K562 (cell line): ENCODE measurements at regions not wholly inside any gene's neighbourhood (a gene's known extent, or its start where the extent isn't known, plus 50 kb on each side); places are given as distances from the start of the nearest gene placed in this dataset.

Experiments used
- ATAC-seq: fragments of 200-7000 bp; cut with Tn5 transposase; 3 replicates; pipeline ENCODE4 v1.9.1; 2020; ENCODE audit warnings: moderate library complexity
- BruUV-seq: library from RNA; stranded (reverse); fragments of 400-500 nt; replicated peaks from 2 replicates; lab custom pipeline; 2021; lab: Mats Ljungman, UMichigan
- CTCF ChIA-PET: fragments of 300-600 bp; formaldehyde crosslinking; extraction: SDS; loops from one replicate; lab custom pipeline; 2021; ENCODE audit warnings: low intra/inter-chr PET ratio; lab: Yijun Ruan, JAX
- POLR2A ChIA-PET: fragments of 300-600, 350-650 bp; sonication (Branson Sonifier 250); formaldehyde crosslinking; extraction: SDS; loops from one replicate; lab custom pipeline; 2021; ENCODE audit warnings: antibody characterized with exemption, inconsistent platforms; lab: Yijun Ruan, JAX
- DNase-seq, 4 experiments: peaks; one replicate each; pipeline versions ENCODE4 v3.0.0 to v3.0.0-alpha.2; 2011 to 2018; ENCODE audit warnings: low spot score in 3 of 4, mixed read lengths in 3 of 4; ENCODE audit errors: extremely low read depth in 1 of 4
- FAIRE-seq: peaks from 2 replicates; lab custom pipeline; 2011; peaks lifted over from hg19 to GRCh38; lab: Jason Lieb, UNC
- H2AFZ ChIP-seq: 2 replicates; pipeline ENCODE4 v1.6.0; 2011; ENCODE audit warnings: low read depth, low read length, control low read depth, inconsistent platforms
- H3K27ac ChIP-seq: fragments of 200-600 bp; 3 replicates; pipeline ENCODE4 v1.8.0; 2011; ENCODE audit warnings: low read depth, mild to moderate bottlenecking, control low read depth, inconsistent platforms, low read length, moderate library complexity, mixed read lengths; ENCODE audit errors: extremely low read depth
- H3K27me3 ChIP-seq, 2 experiments: fragments of 300-600 bp in 1 of 2; 2 replicates in 1 of 2; 3 replicates in 1 of 2; pipeline versions ENCODE4 v1.6.0 to v1.8.0; 2011; ENCODE audit warnings: inconsistent platforms in 2 of 2, low read length in 2 of 2, mild to moderate bottlenecking in 1 of 2, mixed read lengths in 1 of 2, moderate library complexity in 1 of 2; ENCODE audit not compliant: control insufficient read depth in 2 of 2, insufficient read depth in 2 of 2
- H3K36me3 ChIP-seq: fragments of 300-600 bp; 3 replicates; pipeline ENCODE4 v1.8.0; 2011; ENCODE audit warnings: mild to moderate bottlenecking, low read length, inconsistent platforms; ENCODE audit not compliant: control insufficient read depth, insufficient read depth
- H3K4me1 ChIP-seq, 2 experiments: fragments of 200-600 bp in 1 of 2; replicated peaks in 1 of 2; 2 replicates in 1 of 2; 3 replicates in 1 of 2; pipeline versions ENCODE4 v1.5.1 to v1.8.0; 2011; ENCODE audit warnings: inconsistent platforms in 2 of 2, low read length in 2 of 2, mild to moderate bottlenecking in 1 of 2, mixed read lengths in 1 of 2, moderate library complexity in 1 of 2; ENCODE audit not compliant: control insufficient read depth in 2 of 2, insufficient read depth in 2 of 2
- H3K4me2 ChIP-seq: 2 replicates; pipeline ENCODE4 v1.6.1; 2011; ENCODE audit warnings: low read length, control low read depth, inconsistent platforms, mixed read lengths; ENCODE audit not compliant: insufficient read depth
- H3K4me3 ChIP-seq: fragments of 200-600 bp; sonication (generic), shearing (Covaris generic); 2 replicates; pipeline ENCODE4 v1.5.1; 2016; ENCODE audit warnings: control low read depth, inconsistent platforms
- H3K79me2 ChIP-seq: fragments of 200-600 bp; 3 replicates; pipeline ENCODE4 v1.8.0; 2011; ENCODE audit warnings: low read length, inconsistent platforms; ENCODE audit not compliant: control insufficient read depth, insufficient read depth
- H3K9ac ChIP-seq, 2 experiments: 2 replicates each; pipeline versions ENCODE4 v1.6.0 to v1.6.1; 2011; ENCODE audit warnings: low read depth in 2 of 2, low read length in 2 of 2, control low read depth in 1 of 2, inconsistent platforms in 1 of 2, mild to moderate bottlenecking in 1 of 2, mixed read lengths in 1 of 2; ENCODE audit not compliant: insufficient read depth in 1 of 2
- H3K9me1 ChIP-seq: one replicate; pipeline ENCODE4 v1.6.0; 2011; ENCODE audit warnings: inconsistent platforms, mild to moderate bottlenecking, low read length, moderate library complexity; ENCODE audit not compliant: control insufficient read depth, insufficient read depth
- H3K9me3 ChIP-seq: replicated peaks from 2 replicates; pipeline ENCODE4 v1.5.1; 2011; ENCODE audit warnings: low read depth, low read length, inconsistent platforms; ENCODE audit not compliant: control insufficient read depth, insufficient read depth
- H4K20me1 ChIP-seq: replicated peaks from 2 replicates; pipeline ENCODE4 v1.6.1; 2011; ENCODE audit warnings: low read length, inconsistent platforms, mixed read lengths; ENCODE audit not compliant: control insufficient read depth, insufficient read depth
- BCOR ChIP-seq: fragments of 450-650 bp; IDR thresholded peaks from 2 replicates; pipeline ENCODE4 v1.6.1; 2016
- BRD9 ChIP-seq: fragments of 450-650 bp; IDR thresholded peaks from 2 replicates; pipeline ENCODE4 v1.6.1; 2018; ENCODE audit warnings: low read depth; ENCODE audit not compliant: partially characterized antibody
- HINFP ChIP-seq: fragments of 450-650 bp; conservative IDR thresholded peaks from 2 replicates; pipeline ENCODE4 v1.6.1; 2016; ENCODE audit warnings: missing genetic modification characterization, low read depth, mild to moderate bottlenecking, control low read depth, missing compliant biosample characterization
- IRF9 ChIP-seq: fragments of 450-650 bp; IDR thresholded peaks from 2 replicates; pipeline ENCODE4 v1.6.1; 2016; ENCODE audit warnings: missing biosample characterization, missing genetic modification characterization
- MBD2 ChIP-seq: sonication (generic); IDR thresholded peaks from 2 replicates; pipeline ENCODE4 v1.6.1; 2016; ENCODE audit warnings: low read depth, borderline replicate concordance
- RAD51 ChIP-seq: fragments of 450-650 bp; IDR thresholded peaks from 2 replicates; pipeline ENCODE4 v1.7.1; 2016; ENCODE audit warnings: low read depth, mild to moderate bottlenecking, borderline replicate concordance
- ZNF695 ChIP-seq: fragments of 450-650 bp; formaldehyde crosslinking; IDR thresholded peaks from 2 replicates; pipeline ENCODE4 v1.4.0; 2020; ENCODE audit warnings: mild to moderate bottlenecking, moderate library complexity
- WGBS: fragments of 100-300 bp; shearing (Covaris generic); methylation state at CpG from one replicate; pipeline ENCODE4 v1.1.6; 2016; ENCODE audit warnings: low coverage, mixed read lengths; ENCODE audit not compliant: insufficient coverage; ENCODE audit errors: missing lambda C conversion rate; 5-methylcytosine and 5-hydroxymethylcytosine counted together
- in situ Hi-C: fragments of 300-500 bp; cut with MboI; formaldehyde crosslinking; loops from 4 replicates; pipeline ENCODE4 v1.15.0; 2018; ENCODE audit warnings: inconsistent platforms, mixed read lengths
- intact Hi-C: fragments of 100-400 bp; cut with micrococcal nuclease; formaldehyde crosslinking; loops from 2 replicates; pipeline ENCODE4 v1.14.2; 2022

- Histone ChIP-seq H3K27ac (no peak overlapping the region), H3K4me1 (no peaks in the 10 kb centered on the region), H3K4me3 (no peak overlapping the region), H3K27me3 (no peaks in the 10 kb centered on the region), H4K20me1 (no peaks in the 10 kb centered on the region), H3K79me2 (no peaks in the 10 kb centered on the region), H2AFZ (no peak overlapping the region), H3K36me3 (no peaks in the 10 kb centered on the region), H3K9me3 (no peaks in the 10 kb centered on the region), H3K4me2 (no peak overlapping the region), H3K9me1 (no peaks in the 10 kb centered on the region), H3K9ac (no peak overlapping the region)
- ATAC-seq (no peak), DNase-seq (no peak), FAIRE-seq (no peak)
- CTCF ChIA-PET = no interaction called here
- intact Hi-C loops (no loop called here), in situ Hi-C loops (no loop called here)
- POLR2A ChIA-PET = no interaction called here
- WGBS = 0% methylated on average over 1 of the region's 1 CpG
- TF ChIP-seq HINFP = no peak
- no peak for TF ChIP-seq ZNF695 (CRISPR knock-in tag)
- TF ChIP-seq BCOR = no peak
- TF ChIP-seq RAD51 = no peak
- TF ChIP-seq IRF9 (tag) = no peak
- no peak for TF ChIP-seq BRD9
- TF ChIP-seq MBD2 = no peak
- BruUV-seq = no TSS peak
Observed at GRCh38 chr9:73609381-73609780, 457.7 kb downstream of the ANXA1 start.
